ENCODE measurements at regions not wholly inside any gene's neighbourhood (a gene's known extent, or its start where the extent isn't known, plus 50 kb on each side); places are given as distances from the start of the nearest gene placed in this dataset.

DNA sequence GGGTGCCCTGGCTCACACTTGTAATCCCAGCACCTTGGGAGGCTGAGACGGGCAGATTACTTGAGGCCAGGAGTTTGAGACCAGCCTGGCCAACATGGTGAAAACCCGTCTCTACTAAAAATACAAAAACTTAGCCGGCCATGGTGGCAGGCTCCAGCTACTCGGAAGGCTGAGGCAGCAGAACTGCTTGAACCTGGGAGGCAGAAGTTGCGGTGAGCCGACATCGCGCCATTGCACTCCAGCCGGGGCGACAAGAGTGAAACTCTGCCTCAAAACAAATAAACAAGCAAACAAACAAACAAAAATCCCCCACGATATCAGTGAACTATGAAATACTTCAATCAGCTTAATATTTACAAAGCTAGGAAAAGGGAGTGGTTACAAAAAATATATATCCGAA, 382.3 kb upstream of the KCND2 start:
- Histone ChIP-seq H3K36me3 (ENCODE audit: control insufficient read depth, insufficient read depth, low read length) (no peaks in the 10 kb centered on the region), H3K9me3 (ENCODE audit: control insufficient read depth, low read length) (no peaks in the 10 kb centered on the region), H3K4me1 (ENCODE audit: control insufficient read depth, insufficient read depth, low read length) (no peaks in the 10 kb centered on the region), H3K9ac (ENCODE audit: extremely low read depth, low read length, poor library complexity, severe bottlenecking) (no peak overlapping the region), H3K4me3 (ENCODE audit: low read length) (no peak overlapping the region), H3K27ac (ENCODE audit: low read depth, low read length) (no peak overlapping the region), H3K27me3 (ENCODE audit: control insufficient read depth, insufficient read depth, low read length, poor library complexity, severe bottlenecking) (no peaks in the 10 kb centered on the region)
- WGBS, 2 experiments (ENCODE audit: insufficient coverage in 1 of 2, insufficient read length in 1 of 2): 92 to 95% methylated on average over 8 to 11 of the region's 12 CpGs
- Mint-ChIP-seq H3K27ac (no peak overlapping the region), H3K4me3 (no peak overlapping the region), H3K9me3 (no peaks in the 10 kb centered on the region), H3K27me3 (ENCODE audit: insufficient read depth) (no peaks in the 10 kb centered on the region), H3K4me1 (no peaks in the 10 kb centered on the region), H3K36me3 (ENCODE audit: low read depth) (no peaks in the 10 kb centered on the region)
- no peak for DNase-seq
- TF ChIP-seq, protein P1, sequence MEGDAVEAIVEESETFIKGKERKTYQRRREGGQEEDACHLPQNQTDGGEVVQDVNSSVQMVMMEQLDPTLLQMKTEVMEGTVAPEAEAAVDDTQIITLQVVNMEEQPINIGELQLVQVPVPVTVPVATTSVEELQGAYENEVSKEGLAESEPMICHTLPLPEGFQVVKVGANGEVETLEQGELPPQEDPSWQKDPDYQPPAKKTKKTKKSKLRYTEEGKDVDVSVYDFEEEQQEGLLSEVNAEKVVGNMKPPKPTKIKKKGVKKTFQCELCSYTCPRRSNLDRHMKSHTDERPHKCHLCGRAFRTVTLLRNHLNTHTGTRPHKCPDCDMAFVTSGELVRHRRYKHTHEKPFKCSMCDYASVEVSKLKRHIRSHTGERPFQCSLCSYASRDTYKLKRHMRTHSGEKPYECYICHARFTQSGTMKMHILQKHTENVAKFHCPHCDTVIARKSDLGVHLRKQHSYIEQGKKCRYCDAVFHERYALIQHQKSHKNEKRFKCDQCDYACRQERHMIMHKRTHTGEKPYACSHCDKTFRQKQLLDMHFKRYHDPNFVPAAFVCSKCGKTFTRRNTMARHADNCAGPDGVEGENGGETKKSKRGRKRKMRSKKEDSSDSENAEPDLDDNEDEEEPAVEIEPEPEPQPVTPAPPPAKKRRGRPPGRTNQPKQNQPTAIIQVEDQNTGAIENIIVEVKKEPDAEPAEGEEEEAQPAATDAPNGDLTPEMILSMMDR (conservative IDR thresholded peaks at IDR 0.05): no peak

DNA sequence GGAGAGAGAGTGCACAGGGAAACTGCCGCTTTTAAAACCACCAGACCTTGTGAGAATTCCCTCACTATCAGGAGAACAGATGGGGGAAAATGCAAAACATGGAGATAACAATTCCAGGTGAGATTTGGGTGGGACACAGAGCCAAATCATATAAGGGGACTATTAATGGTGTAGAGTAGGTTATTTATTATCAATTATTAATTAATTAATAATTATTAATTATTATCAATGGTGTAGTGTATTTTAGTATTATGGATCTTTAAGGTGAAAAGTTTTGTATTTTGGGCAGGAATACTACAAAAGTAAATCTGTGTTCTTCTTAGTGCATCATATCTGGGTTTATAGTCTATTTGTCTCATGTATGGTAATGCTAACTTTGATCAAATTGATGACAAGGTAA, 377.7 kb upstream of the KCND2 start:
- 100% methylated on average over 1 of the region's 1 CpG; no CpG with 5 or more reads in 1 of the 2 experiments for WGBS, 2 experiments (ENCODE audit: insufficient coverage in 1 of 2, insufficient read length in 1 of 2)
- no peaks in the 10 kb centered on the region for H3K36me3 Mint-ChIP-seq (ENCODE audit: low read depth)

DNA sequence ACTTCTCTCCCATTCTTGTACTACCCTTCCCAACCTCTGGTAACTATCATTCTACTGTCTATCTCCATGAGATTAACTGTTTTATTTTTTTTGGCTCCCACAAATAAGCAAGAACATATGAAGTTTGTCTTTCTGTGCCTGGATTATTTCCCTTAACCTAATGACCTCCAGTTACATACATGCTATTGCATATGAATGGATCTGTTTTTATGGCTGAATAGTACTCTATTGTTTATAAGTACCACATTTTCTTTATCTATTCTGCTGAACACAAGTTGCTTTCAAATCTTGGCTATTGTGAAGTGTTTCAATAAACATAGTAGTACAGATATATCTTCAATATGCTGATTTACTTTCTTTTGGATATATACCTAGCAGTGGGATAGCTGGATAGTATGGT, 376.6 kb upstream of the KCND2 start:
- Mint-ChIP-seq H3K27me3 (ENCODE audit: insufficient read depth) (peaks cover 2% of the 10 kb centered on the region), H3K36me3 (ENCODE audit: low read depth) (no peaks in the 10 kb centered on the region), H3K4me3 (no peak overlapping the region), H3K27ac (no peak overlapping the region), H3K9me3 (no peaks in the 10 kb centered on the region), H3K4me1 (no peaks in the 10 kb centered on the region)
- Histone ChIP-seq H3K4me3 (ENCODE audit: low read length) (no peak overlapping the region), H3K27ac (ENCODE audit: low read depth, low read length) (no peak overlapping the region), H3K9ac (ENCODE audit: extremely low read depth, low read length, poor library complexity, severe bottlenecking) (no peak overlapping the region), H3K4me1 (ENCODE audit: control insufficient read depth, insufficient read depth, low read length) (no peaks in the 10 kb centered on the region), H3K36me3 (ENCODE audit: control insufficient read depth, insufficient read depth, low read length) (no peaks in the 10 kb centered on the region), H3K9me3 (ENCODE audit: control insufficient read depth, low read length) (no peaks in the 10 kb centered on the region), H3K27me3 (ENCODE audit: control insufficient read depth, insufficient read depth, low read length, poor library complexity, severe bottlenecking) (no peaks in the 10 kb centered on the region)
- TF ChIP-seq, protein P1 (conservative IDR thresholded peaks at IDR 0.05): no peak
- DNase-seq: no peak

More for the DNA sequence above, 377.7 kb upstream of the KCND2 start:
- no peak overlapping the region for H3K4me3 Mint-ChIP-seq
- no peak for DNase-seq
- Histone ChIP-seq H3K9me3 (ENCODE audit: control insufficient read depth, low read length) (no peaks in the 10 kb centered on the region), H3K9ac (ENCODE audit: extremely low read depth, low read length, poor library complexity, severe bottlenecking) (no peak overlapping the region), H3K27ac (ENCODE audit: low read depth, low read length) (no peak overlapping the region), H3K27me3 (ENCODE audit: control insufficient read depth, insufficient read depth, low read length, poor library complexity, severe bottlenecking) (no peaks in the 10 kb centered on the region), H3K4me3 (ENCODE audit: low read length) (no peak overlapping the region), H3K36me3 (ENCODE audit: control insufficient read depth, insufficient read depth, low read length) (no peaks in the 10 kb centered on the region), H3K4me1 (ENCODE audit: control insufficient read depth, insufficient read depth, low read length) (no peaks in the 10 kb centered on the region)
- no peaks in the 10 kb centered on the region for H3K9me3 Mint-ChIP-seq
- peaks cover 2% of the 10 kb centered on the region for H3K27me3 Mint-ChIP-seq (ENCODE audit: insufficient read depth)
- no peaks in the 10 kb centered on the region for H3K4me1 Mint-ChIP-seq
- no peak overlapping the region for H3K27ac Mint-ChIP-seq
- TF ChIP-seq, protein P1 (conservative IDR thresholded peaks at IDR 0.05): no peak

All from endodermal cell (in vitro differentiated cells).